Calu3 (cell line): ENCODE measurements at regions not wholly inside any gene's neighbourhood (a gene's known extent, or its start where the extent isn't known, plus 50 kb on each side); places are given as distances from the start of the nearest gene placed in this dataset.

ENCODE experiments used
- BruUV-seq: library from RNA; stranded (reverse); fragments of 400-500 nt; replicated peaks from 2 replicates; lab custom pipeline; 2021; lab: Mats Ljungman, UMichigan
- CTCF ChIA-PET: fragments of 300-600 bp; sonication (Branson Sonifier 250); formaldehyde crosslinking; loops from one replicate; lab custom pipeline; 2022; ENCODE audit warnings: antibody characterized with exemption; lab: Charles Lee
- DNase-seq: peaks from one replicate; pipeline ENCODE4 v3.0.0; 2022
- H3K27ac Mint-ChIP-seq: one replicate; pipeline ENCODE4 v1.8.0; 2022; ENCODE audit warnings: mixed read lengths; ENCODE audit not compliant: unreplicated experiment
- H3K27me3 Mint-ChIP-seq: one replicate; pipeline ENCODE4 v1.8.0; 2022; ENCODE audit warnings: mixed read lengths; ENCODE audit not compliant: unreplicated experiment
- H3K36me3 Mint-ChIP-seq: one replicate; pipeline ENCODE4 v1.8.0; 2022; ENCODE audit warnings: mild to moderate bottlenecking, moderate library complexity, mixed read lengths; ENCODE audit not compliant: insufficient read depth, unreplicated experiment
- H3K4me1 Mint-ChIP-seq: one replicate; pipeline ENCODE4 v1.8.0; 2022; ENCODE audit warnings: mild to moderate bottlenecking, low read depth, mixed read lengths; ENCODE audit not compliant: unreplicated experiment
- H3K4me3 Mint-ChIP-seq: one replicate; pipeline ENCODE4 v1.8.0; 2022; ENCODE audit warnings: mild to moderate bottlenecking, low read depth, moderate library complexity, mixed read lengths; ENCODE audit not compliant: unreplicated experiment
- H3K9me3 Mint-ChIP-seq: one replicate; pipeline ENCODE4 v1.8.0; 2022; ENCODE audit warnings: low read depth, mixed read lengths; ENCODE audit not compliant: unreplicated experiment
- intact Hi-C: fragments of 100-400 bp; cut with micrococcal nuclease; formaldehyde crosslinking; loops from one replicate; pipeline ENCODE4 v1.10.0; 2022; ENCODE audit not compliant: unreplicated experiment
- TF ChIP-seq, protein P1 (sequence below): fragments of 200-600 bp; IDR thresholded peaks from one replicate; pipeline ENCODE4 v1.8.0; 2022; ENCODE audit warnings: antibody characterized with exemption; ENCODE audit not compliant: unreplicated experiment

- H3K4me1 Mint-ChIP-seq, result no peaks in the 10 kb centered on the region
- intact Hi-C loops, result no loop called here
- H3K27me3 Mint-ChIP-seq, result no peaks in the 10 kb centered on the region
- H3K27ac Mint-ChIP-seq, result no peak overlapping the region
- CTCF ChIA-PET, result no interaction called here
- TF ChIP-seq, protein P1, sequence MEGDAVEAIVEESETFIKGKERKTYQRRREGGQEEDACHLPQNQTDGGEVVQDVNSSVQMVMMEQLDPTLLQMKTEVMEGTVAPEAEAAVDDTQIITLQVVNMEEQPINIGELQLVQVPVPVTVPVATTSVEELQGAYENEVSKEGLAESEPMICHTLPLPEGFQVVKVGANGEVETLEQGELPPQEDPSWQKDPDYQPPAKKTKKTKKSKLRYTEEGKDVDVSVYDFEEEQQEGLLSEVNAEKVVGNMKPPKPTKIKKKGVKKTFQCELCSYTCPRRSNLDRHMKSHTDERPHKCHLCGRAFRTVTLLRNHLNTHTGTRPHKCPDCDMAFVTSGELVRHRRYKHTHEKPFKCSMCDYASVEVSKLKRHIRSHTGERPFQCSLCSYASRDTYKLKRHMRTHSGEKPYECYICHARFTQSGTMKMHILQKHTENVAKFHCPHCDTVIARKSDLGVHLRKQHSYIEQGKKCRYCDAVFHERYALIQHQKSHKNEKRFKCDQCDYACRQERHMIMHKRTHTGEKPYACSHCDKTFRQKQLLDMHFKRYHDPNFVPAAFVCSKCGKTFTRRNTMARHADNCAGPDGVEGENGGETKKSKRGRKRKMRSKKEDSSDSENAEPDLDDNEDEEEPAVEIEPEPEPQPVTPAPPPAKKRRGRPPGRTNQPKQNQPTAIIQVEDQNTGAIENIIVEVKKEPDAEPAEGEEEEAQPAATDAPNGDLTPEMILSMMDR, result no peak
- no peak for DNase-seq
- H3K9me3 Mint-ChIP-seq, result peaks cover 11% of the 10 kb centered on the region
- no peaks in the 10 kb centered on the region for H3K36me3 Mint-ChIP-seq
- no TSS peak for BruUV-seq
- no peak overlapping the region for H3K4me3 Mint-ChIP-seq
Measured at GRCh38 chr2:4964001-4964540, 728.1 kb upstream of the SOX11 start.

GRCh38 chr2:4964579-4964978 lies 727.6 kb upstream of the SOX11 start:
- no peak overlapping the region for H3K27ac Mint-ChIP-seq
- CTCF ChIA-PET, result no interaction called here
- no peaks in the 10 kb centered on the region for H3K27me3 Mint-ChIP-seq
- no TSS peak for BruUV-seq
- TF ChIP-seq, protein P1, result no peak
- no peak overlapping the region for H3K4me3 Mint-ChIP-seq
- peaks cover 13% of the 10 kb centered on the region for H3K9me3 Mint-ChIP-seq
- H3K36me3 Mint-ChIP-seq, result no peaks in the 10 kb centered on the region
- DNase-seq, result no peak
- H3K4me1 Mint-ChIP-seq, result no peaks in the 10 kb centered on the region
- intact Hi-C loops, result no loop called here

- no peak for DNase-seq
Measured at GRCh38 chr2:4965556-4966320, 726.4 kb upstream of the SOX11 start.

GRCh38 chr2:4967206-4967605 lies 725.0 kb upstream of the SOX11 start:
- DNase-seq, result no peak
- Mint-ChIP-seq H3K36me3 (no peaks in the 10 kb centered on the region), H3K4me3 (no peak overlapping the region), H3K4me1 (no peaks in the 10 kb centered on the region), H3K27ac (no peak overlapping the region), H3K9me3 (peaks cover 21% of the 10 kb centered on the region), H3K27me3 (no peaks in the 10 kb centered on the region)
- BruUV-seq, result no TSS peak
- TF ChIP-seq, protein P1, result no peak
- intact Hi-C loops, result no loop called here
- CTCF ChIA-PET, result no interaction called here

More at GRCh38 chr2:4965556-4966320, 726.4 kb upstream of the SOX11 start:
- Mint-ChIP-seq H3K4me3 (no peak overlapping the region), H3K27ac (no peak overlapping the region), H3K4me1 (no peaks in the 10 kb centered on the region), H3K36me3 (no peaks in the 10 kb centered on the region), H3K9me3 (peaks cover 17% of the 10 kb centered on the region), H3K27me3 (no peaks in the 10 kb centered on the region)
- TF ChIP-seq, protein P1, result no peak
- no TSS peak for BruUV-seq
- CTCF ChIA-PET, result no interaction called here
- intact Hi-C loops, result no loop called here
